ENCODE measurements at regions not wholly inside any gene's neighbourhood (a gene's known extent, or its start where the extent isn't known, plus 50 kb on each side); places are given as distances from the start of the nearest gene placed in this dataset.

DNA sequence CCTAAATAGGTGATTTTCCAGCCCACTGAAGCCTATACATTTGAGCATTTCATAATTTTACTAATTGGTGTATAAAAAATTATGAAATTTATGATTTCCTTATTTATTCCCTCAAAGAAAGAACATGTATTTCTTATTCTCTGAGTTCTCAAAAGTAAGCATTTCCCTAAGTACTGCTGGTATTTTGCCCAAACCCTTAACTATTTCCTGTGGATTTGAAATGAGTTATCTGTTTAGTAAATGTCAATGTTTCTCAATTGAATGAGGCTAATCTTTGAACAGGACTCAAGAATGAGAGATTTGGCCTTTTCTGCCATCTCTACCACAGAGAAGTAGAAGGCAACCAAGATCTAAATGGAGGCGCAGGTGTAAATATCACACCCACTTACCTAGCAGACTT lies 751.7 kb downstream of the TLE1 start:
- TF ChIP-seq, protein P1, sequence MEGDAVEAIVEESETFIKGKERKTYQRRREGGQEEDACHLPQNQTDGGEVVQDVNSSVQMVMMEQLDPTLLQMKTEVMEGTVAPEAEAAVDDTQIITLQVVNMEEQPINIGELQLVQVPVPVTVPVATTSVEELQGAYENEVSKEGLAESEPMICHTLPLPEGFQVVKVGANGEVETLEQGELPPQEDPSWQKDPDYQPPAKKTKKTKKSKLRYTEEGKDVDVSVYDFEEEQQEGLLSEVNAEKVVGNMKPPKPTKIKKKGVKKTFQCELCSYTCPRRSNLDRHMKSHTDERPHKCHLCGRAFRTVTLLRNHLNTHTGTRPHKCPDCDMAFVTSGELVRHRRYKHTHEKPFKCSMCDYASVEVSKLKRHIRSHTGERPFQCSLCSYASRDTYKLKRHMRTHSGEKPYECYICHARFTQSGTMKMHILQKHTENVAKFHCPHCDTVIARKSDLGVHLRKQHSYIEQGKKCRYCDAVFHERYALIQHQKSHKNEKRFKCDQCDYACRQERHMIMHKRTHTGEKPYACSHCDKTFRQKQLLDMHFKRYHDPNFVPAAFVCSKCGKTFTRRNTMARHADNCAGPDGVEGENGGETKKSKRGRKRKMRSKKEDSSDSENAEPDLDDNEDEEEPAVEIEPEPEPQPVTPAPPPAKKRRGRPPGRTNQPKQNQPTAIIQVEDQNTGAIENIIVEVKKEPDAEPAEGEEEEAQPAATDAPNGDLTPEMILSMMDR (IDR thresholded peaks at IDR 0.05; ENCODE audit: control insufficient read depth, extremely low read depth, insufficient read depth) = no peak
- H3K4me3 ChIP-seq (ENCODE audit: low read depth, low read length) = no peak overlapping the region
- no peak for DNase-seq (ENCODE audit: low read depth)

DNA sequence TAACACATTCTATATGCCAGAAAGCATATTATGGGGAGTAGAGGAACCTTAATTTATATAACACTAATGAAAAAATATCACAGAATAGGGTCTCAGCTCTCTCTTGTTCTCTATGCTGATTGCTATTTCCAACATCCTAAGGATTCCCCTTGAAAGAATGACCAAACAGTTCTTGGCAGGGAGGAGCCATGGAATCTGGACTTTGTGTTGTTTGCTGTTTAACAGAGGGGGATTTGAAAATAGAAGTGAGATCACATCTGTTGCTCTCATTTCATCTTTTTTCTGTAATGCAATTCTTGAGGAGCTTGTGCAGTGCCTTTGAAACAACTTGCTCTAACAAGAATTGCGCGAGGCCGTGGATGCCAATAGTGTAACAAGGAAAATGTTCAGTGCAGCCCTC lies 755.3 kb downstream of the TLE1 start:
- no peak overlapping the region for H3K4me3 ChIP-seq (ENCODE audit: low read depth, low read length)
- TF ChIP-seq, protein P1 (IDR thresholded peaks at IDR 0.05; ENCODE audit: control insufficient read depth, extremely low read depth, insufficient read depth) = no peak
- no peak for DNase-seq (ENCODE audit: low read depth)

DNA sequence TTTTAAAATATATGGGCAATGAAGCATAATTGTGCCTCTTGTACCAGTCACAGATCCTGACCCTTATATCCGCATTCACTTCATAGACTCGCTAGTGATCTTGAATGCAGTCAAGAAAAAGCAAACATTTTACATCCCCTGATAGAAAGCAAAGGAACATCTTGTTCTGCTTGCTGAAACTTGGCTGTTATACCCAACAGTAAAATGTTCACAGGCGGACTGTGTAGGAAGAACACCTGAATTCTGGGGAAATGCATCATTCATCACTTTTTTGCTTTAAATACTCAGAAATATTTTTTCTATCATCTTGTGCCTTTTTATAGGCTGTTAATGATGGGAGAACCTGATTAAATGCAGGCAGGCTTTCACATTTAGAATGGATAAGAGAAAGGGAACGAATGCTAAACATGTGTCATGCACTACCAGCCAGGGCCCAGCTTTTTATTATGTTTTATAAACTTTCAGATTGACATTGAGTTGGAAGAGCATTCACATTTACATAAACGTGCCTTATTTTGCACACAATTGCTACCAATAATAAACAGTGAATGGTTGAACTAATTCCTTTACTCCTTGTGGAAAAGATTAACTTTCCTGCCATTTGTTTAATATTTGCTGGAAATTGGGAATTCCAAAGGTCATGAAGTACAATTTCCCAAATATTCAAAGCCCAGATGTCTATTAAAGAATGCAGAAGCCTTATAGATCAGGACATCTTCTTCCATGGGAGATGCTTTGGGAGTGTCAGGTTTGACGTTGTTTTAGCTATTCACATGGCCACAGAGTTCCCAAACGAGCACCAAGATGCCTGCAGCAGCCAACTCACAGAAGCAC lies 756.2 kb downstream of the TLE1 start:
- TF ChIP-seq, protein P1 (IDR thresholded peaks at IDR 0.05; ENCODE audit: control insufficient read depth, extremely low read depth, insufficient read depth) = no peak
- peak; percentile 46 for DNase-seq (ENCODE audit: low read depth)
- no peak overlapping the region for H3K4me3 ChIP-seq (ENCODE audit: low read depth, low read length)

DNA sequence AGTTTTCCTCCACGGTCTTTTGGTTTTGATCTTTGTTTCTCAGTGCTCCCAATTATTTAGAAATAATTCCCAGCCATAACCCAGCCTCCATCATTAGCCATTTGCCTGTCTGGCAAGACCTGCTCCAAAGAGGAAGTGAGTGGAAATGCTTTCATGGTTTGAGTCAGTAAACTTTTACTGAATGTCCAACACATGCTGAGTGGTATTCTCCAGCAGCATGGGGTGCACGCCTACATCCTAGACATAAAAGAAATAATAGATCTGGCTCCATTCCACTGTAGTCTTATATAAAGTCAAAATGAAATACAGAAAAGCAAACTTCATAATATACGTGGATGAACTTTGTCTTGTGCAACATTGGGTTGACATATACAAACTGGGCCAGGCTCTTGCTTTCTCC lies 757.2 kb downstream of the TLE1 start:
- DNase-seq (ENCODE audit: low read depth) = no peak
- TF ChIP-seq, protein P1 (IDR thresholded peaks at IDR 0.05; ENCODE audit: control insufficient read depth, extremely low read depth, insufficient read depth) = no peak
- no peak overlapping the region for H3K4me3 ChIP-seq (ENCODE audit: low read depth, low read length)

DNA sequence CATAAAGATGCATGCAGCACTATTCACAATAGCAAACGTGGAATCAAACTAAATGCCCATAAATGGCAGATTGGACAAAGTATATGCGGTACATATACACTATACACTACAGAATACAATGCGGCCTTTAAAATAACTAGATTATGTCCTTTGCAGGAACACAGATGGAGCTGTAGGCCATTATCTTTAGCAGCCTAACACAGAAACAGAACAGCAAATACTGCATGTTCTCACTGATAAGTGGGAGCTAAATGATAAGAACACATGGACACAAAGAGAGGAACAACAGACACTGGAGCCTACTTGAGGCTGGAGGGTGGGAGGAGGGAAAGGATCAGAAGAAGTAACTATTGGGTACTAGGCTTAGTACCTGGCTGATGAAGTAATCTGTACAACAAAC lies 758.2 kb downstream of the TLE1 start:
- no peak for DNase-seq (ENCODE audit: low read depth)
- TF ChIP-seq, protein P1 (IDR thresholded peaks at IDR 0.05; ENCODE audit: control insufficient read depth, extremely low read depth, insufficient read depth) = no peak
- H3K4me3 ChIP-seq (ENCODE audit: low read depth, low read length) = no peak overlapping the region

DNA sequence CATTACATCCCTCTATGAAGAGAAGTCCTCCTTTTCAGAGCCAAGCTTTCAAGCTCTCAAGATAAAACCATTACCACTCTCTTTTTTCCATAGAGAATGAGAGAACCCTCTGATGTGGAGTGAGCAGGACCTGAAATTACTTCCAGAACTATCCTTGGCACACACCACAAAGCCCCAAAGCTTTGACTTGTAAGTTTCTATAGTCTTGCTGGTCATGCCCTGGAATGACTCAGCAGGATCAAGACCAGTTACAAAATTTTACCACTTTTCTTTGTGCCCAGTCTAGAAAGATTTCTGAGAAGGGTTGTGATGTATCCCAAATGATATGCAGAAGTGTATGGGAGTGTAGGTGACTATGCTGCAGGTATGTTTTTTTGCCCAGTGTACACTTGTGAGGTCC lies 760.6 kb downstream of the TLE1 start:
- no peak overlapping the region for H3K4me3 ChIP-seq (ENCODE audit: low read depth, low read length)
- no peak for DNase-seq (ENCODE audit: low read depth)
- TF ChIP-seq, protein P1 (IDR thresholded peaks at IDR 0.05; ENCODE audit: control insufficient read depth, extremely low read depth, insufficient read depth) = no peak

DNA sequence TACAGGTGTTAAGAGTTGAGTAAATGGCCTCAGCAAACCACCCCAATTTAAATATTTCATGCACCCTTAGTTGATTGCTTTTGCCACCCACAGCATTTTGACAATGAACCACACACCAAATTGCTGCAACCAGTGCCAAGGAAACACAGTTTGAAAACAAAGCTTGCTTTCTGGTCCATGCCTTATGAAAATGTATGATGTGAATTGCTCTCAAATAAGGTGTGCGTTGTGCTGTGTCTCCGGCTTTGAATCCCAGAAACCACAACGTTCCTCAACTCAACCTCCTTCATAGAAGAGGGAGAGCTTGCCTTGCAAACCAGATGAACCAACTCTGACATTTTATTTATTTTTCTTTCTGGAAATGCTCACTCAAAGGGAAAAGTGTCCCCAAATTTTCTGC lies 762.7 kb downstream of the TLE1 start:
- DNase-seq (ENCODE audit: low read depth) = no peak
- TF ChIP-seq, protein P1 (IDR thresholded peaks at IDR 0.05; ENCODE audit: control insufficient read depth, extremely low read depth, insufficient read depth) = no peak
- H3K4me3 ChIP-seq (ENCODE audit: low read depth, low read length) = no peak overlapping the region
